NOMO-1 treated with dmso at 0.1 percent for 144 hours (cell line): ENCODE measurements at regions not wholly inside any gene's neighbourhood (a gene's known extent, or its start where the extent isn't known, plus 50 kb on each side); places are given as distances from the start of the nearest gene placed in this dataset.
"Not testable (repeated sequence)": the region's sequence is repeated elsewhere in the genome, so short reads cannot be mapped to it uniquely, and the experiment has no call there.

Source experiments
- DNase-seq: peaks from one replicate; lab custom pipeline; 2025; ENCODE audit not compliant: unreplicated experiment; lab: John Stamatoyannopoulos, UW

DNA sequence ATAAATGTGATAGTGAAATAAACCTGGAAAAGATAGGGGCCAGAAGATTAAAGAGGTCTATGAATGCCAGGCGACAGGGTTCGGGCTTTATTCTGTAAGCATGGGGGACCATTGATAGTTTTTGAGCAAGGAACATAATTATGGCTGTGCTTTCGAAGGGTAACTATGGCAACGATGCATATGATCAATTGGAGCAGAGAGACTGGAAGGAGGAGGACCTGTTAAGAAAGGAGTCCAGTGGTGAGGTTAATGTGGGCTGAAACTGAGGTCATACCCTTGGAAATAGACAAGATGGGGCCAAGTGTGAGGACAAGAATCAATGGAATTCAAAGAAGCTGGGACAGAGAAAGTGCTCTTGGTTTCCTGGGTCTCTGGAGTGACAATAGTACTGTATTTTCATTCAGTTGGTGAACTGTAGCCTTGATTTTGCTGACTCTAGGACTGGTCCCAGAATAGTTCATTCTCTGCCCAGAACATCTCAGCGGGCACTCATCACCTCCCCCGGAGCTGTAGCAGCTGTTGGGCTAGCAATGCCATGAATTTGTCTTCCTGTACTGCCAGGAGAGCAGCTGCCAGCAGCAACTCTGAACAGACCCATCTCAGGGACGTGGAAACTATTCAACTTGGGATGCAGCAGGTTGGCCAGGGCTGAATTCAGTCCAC is 108.4 kb downstream of the SRGAP2 start:
- DNase-seq = not testable (repeated sequence)

GRCh38 chr1:206312274-206312665 is 108.9 kb downstream of the SRGAP2 start:
- DNase-seq = not testable (repeated sequence)

DNA sequence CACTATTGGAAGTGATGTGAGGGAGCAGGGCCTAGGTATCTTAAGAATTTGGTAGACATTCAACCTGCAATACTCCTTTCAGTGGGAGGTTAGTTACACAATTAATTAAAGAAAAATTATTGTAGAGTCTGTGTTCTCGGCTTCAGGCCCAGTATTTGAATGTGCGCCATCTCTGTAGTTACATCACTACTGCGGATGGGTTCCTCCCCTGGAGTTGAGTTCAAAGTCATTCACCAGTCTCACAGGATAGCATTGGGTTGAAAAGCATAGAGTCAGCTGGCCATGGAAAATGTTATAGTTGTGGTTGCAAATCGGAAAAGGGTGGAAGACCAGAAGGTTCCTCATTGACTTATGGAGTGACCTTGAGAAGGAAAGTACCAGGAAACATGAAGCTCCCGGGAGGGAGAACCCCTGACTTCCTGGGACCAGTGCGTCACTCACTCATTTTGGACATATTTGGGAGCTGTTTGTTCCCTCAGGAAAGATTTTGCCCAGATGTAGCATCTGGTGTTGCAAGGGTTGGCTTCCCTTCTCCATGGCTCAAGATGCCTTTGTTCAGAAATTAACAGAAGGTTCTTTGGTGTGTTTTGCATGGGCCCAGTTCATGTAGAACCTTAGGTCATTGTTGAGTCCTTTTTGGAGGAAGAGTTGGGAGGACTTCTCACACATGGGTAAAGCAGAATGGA is 111.8 kb downstream of the SRGAP2 start:
- DNase-seq = not testable (repeated sequence)

DNA sequence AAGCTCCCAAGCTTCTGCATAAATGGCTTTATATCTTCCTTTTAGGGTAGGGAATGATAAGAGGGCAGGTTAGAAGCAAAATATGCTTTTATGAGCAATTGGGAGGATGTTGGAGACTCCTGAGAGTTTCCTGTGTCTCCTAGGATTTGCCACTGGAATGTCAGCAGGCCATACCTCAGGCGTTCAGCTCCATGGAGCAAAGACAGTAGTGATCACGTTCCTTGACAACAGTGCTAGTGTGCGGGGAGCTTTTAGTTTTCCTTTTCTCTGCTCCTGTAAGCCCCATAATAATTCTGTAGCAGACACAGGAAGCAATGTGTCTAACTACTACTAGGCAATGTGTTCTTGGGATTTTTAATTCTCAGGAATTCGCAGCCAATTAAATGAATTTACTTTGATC is 113.6 kb downstream of the SRGAP2 start:
- not testable (repeated sequence) for DNase-seq

- not testable (repeated sequence) for DNase-seq
Observed at GRCh38 chr1:206317878-206318514, 114.7 kb downstream of the SRGAP2 start.

DNA sequence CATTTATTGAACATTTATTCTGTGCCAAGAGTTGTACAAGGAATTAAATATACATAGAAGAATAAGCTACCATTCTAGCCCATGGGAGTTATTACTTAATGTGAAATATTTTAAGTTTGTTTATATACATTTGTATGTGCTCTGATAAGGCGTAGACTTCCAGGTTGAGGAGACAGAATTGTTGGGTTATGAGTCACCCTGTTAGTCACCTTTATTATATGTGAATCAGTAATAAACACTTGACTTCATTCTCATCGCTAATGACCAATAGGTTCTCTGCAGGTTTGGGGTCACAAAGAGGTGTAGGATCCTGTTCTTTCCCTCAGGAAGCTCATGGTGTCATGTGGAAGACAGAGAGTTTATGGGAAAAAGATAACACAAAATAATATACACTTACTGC is 116.9 kb downstream of the SRGAP2 start:
- not testable (repeated sequence) for DNase-seq

GRCh38 chr1:206326159-206326939 is 123.0 kb downstream of the SRGAP2 start:
- DNase-seq = not testable (repeated sequence)

DNA sequence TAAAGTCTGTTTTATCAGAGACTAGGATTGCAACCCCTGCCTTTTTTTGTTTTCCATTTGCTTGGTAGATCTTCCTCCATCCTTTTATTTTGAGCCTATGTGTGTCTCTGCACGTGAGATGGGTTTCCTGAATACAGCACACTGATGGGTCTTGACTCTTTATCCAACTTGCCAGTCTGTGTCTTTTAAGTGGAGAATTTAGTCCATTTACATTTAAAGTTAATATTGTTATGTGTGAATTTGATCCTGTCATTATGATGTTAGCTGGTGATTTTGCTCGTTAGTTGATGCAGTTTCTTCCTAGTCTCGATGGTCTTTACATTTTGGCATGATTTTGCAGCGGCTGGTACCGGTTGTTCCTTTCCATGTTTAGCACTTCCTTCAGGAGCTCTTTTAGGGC is 128.3 kb downstream of the SRGAP2 start:
- DNase-seq = not testable (repeated sequence)

DNA sequence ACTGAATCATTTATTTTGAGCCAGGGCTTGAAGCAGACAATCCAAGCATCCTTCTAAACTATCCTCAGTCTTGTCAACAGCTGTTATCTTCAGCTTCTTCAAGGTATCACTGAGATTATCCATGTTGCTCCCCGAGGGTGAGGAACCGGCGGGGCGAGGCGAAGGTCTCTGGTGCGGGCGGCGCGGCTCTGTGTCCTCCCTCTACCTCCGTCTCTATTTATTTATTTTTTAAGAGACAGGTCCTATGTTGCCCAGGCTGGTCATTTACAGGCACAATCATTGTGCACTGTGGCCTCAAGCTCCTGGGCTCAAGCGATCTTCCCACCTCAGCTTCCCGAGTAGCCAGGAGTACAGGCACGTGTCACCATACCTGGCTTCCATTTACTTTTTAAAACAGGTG is 130.0 kb downstream of the SRGAP2 start:
- DNase-seq = not testable (repeated sequence)

DNA sequence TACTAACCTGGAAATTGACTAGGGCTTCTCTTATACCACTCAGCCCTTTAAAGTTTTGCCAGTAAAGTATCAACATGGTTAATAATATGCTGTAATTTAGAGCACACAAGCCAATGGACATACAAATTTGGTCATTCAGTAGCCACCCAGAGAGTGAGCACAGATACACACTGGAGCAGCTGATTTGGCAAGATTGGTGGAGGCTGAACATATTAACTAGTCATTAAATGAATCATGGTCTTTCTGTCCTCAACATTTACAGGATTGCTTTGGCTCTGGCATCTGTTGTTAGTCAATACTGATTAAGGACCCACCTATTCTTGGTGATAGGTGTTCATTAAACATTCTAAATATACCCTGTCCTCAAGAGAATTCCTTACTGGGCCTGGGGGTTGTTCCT is 130.6 kb downstream of the SRGAP2 start:
- DNase-seq = not testable (repeated sequence)

DNA sequence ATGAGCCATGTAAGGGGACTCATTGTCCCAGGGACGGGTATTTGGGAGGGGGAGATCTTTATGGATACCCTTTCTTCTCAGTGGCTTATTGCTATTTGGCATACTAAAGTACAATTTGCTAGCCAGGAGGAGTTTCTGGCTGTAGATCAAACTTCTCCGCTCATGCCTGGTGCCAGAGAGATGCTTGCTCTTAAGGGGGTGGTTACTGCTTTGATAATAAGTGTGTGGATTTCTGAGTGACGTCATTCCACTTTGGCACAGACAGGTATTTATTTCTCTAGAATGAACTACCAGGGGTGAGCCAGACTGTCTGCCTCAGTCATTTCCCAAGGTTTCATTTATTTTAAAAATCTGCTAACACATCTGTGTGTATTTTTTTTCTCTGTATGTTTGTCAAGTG is 131.1 kb downstream of the SRGAP2 start:
- DNase-seq = not testable (repeated sequence)

GRCh38 chr1:206335162-206335561 is 131.8 kb downstream of the SRGAP2 start:
- not testable (repeated sequence) for DNase-seq

GRCh38 chr1:206335875-206336846 is 132.8 kb downstream of the SRGAP2 start:
- DNase-seq = not testable (repeated sequence)

- not testable (repeated sequence) for DNase-seq
Observed at GRCh38 chr1:206337024-206337423, 133.3 kb upstream of the IKBKE start.

GRCh38 chr1:206350493-206351275 is 119.6 kb upstream of the IKBKE start:
- DNase-seq = not testable (repeated sequence)

GRCh38 chr1:206351276-206352052 is 118.8 kb upstream of the IKBKE start:
- not testable (repeated sequence) for DNase-seq

- not testable (repeated sequence) for DNase-seq
Observed at GRCh38 chr1:206356310-206356709, 114.0 kb upstream of the IKBKE start.

DNA sequence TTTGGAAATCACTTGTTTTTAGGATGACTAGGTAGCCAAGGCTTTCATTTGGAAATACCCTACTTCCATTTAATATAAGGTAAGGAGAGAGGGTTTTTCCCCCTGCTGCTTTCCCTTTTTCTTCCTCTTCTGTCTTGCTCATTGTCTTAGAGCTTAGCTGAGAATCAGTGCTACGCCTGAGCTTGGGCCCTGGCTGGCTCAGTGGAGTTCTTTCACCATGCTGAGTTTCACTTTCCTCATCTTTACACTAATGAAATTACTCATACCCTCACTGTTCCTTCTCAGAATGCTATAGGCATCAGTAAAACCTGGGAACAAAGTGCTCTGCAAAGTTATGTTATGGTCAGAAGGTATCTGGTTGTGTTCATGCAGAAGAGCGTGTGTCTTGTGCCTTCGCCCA is 112.3 kb upstream of the IKBKE start:
- DNase-seq = not testable (repeated sequence)
